HG03439 (cell line): ENCODE measurements at regions not wholly inside any gene's neighbourhood (a gene's known extent, or its start where the extent isn't known, plus 50 kb on each side); places are given as distances from the start of the nearest gene placed in this dataset.
"Not testable (repeated sequence)": the region's sequence is repeated elsewhere in the genome, so short reads cannot be mapped to it uniquely, and the experiment has no call there.

Experiments
- ATAC-seq: cut with Tn5 transposase; IDR thresholded peaks from one replicate; pipeline ENCODE4 v1.9.1; 2021; ENCODE audit warnings: mild to moderate bottlenecking, moderate library complexity; ENCODE audit not compliant: unreplicated experiment

- ATAC-seq = no peak
Observed at GRCh38 chr2:236979664-236980063, 106.0 kb upstream of the COPS8 start.

- no peak for ATAC-seq
Observed at GRCh38 chr2:236980961-236981360, 104.7 kb upstream of the COPS8 start.

- ATAC-seq = no peak
Observed at GRCh38 chr2:236981701-236982485, 103.8 kb upstream of the COPS8 start.

DNA sequence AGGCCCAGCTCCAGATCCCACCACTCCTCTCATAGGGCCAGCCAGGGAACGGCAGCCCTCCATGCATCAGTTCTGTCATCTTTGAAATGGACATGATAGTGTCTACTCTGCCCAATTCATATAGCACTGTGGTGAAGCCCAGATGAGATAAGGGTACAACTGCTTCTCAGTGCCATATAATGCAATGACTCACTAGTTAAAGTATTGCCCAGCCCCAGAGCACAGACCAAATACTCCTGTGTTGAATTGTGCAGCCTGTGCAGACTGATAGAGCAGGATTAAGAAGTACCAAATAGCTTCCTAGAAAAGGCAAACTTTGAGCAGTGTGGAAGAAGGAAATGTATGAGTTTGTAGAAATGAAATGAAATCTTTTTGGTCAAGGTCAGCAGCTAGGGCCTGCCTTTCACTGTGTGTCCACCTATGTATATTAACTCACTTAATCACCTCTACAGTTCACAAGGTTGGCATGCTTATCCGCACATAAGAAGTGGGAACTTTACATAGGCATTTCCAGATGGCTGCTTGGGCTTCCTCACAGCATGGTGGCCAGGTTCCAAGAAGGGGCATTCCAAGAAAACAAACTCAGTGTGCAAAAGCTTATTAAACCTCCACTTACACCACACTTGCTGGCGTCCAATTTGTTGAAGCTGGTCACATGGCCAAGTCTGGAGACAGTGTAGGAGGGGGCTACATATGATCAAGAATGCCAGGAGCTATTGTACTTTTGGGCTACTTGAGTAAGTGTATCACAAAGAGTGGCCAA lies 102.8 kb upstream of the COPS8 start:
- no peak for ATAC-seq

- ATAC-seq = no peak
Observed at GRCh38 chr2:236984046-236984445, 101.6 kb upstream of the COPS8 start.

- ATAC-seq = no peak
Observed at GRCh38 chr2:236985761-236986339, 99.8 kb upstream of the COPS8 start.

GRCh38 chr2:236986524-236987330 lies 99.0 kb upstream of the COPS8 start:
- no peak for ATAC-seq

DNA sequence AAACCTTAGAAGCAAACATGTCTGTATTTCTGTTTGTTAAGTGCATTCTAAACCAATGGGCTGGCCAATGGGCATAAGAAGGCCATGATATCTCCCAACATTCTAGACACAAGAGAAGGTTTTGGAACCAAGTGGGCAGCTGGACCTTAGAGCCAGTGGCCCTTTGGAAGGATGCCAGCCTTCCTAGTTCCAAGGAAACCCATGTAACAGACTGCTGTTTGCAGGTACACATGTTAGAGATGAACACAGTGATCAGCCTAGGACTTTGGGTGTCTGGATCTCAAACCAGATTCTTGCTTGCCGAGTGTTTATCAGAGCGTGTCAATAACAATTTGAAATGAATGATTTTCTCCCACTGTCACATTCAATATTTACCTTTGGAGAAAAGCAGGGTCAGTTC lies 97.5 kb upstream of the COPS8 start:
- ATAC-seq = no peak

GRCh38 chr2:236988690-236989624 lies 96.7 kb upstream of the COPS8 start:
- no peak for ATAC-seq

DNA sequence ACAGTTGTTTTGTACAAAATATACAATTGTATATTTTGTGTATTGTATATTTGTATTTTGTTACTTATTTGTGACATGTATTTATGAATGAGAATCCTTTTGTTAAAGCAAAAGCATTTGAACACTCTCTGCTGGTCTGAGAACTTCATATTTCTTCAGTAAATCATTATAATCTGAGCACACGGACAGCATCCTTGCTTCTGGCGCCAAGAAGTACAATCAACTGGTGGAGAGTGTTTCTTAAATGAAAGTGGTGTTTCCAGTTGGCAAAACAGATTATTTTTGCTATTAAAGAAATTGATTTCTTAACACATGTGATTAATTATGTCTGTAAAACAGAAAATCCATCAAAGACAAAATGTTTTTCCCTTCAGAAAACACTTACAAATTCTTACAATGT lies 95.1 kb upstream of the COPS8 start:
- no peak for ATAC-seq

DNA sequence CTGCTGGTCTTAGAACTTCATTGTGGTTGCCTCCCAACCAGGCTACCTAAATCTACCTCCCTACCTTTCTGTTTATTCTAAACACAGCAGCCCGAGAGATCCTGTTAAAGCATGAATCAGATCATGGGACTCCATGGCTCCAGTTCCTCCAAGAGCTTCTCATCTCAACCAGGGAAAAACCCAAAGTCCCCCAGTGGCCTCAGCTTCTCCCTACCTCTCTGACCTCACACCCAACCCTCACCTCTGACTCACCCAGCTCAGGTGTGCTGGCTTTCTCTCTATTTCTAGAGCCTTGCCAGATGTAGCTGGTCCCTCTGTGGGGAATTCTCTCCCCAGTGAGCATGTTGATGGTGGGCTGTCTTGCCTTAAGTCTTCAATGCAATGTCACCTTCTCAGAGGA lies 93.8 kb upstream of the COPS8 start:
- ATAC-seq = no peak

- ATAC-seq = no peak
Observed at GRCh38 chr2:236993286-236993685, 92.4 kb upstream of the COPS8 start.

- no peak for ATAC-seq
Observed at GRCh38 chr2:236994361-236994760, 91.3 kb upstream of the COPS8 start.

- no peak for ATAC-seq
Observed at GRCh38 chr2:236997069-236997715, 88.5 kb upstream of the COPS8 start.

- no peak for ATAC-seq
Observed at GRCh38 chr2:236998236-236998635, 87.5 kb upstream of the COPS8 start.

DNA sequence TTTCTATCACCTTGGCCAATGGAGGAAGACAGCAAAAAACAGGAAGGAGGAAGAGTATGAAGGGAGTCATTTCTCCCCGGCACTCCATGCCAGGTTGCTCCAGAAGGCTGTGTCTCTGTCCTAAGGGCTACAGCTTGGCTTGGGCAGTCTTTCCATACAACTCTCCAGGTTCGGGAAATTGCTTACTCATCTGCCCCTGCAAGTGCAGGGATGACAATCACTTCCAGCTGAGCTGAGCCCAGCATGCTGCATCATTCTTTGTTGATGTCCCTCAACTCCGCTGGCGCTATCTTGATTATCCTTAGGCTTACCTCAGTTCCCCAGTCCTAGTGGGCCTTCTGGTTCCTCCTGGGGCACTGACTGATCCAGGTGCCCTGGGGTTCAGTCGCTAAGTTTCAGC lies 86.9 kb upstream of the COPS8 start:
- ATAC-seq = no peak

DNA sequence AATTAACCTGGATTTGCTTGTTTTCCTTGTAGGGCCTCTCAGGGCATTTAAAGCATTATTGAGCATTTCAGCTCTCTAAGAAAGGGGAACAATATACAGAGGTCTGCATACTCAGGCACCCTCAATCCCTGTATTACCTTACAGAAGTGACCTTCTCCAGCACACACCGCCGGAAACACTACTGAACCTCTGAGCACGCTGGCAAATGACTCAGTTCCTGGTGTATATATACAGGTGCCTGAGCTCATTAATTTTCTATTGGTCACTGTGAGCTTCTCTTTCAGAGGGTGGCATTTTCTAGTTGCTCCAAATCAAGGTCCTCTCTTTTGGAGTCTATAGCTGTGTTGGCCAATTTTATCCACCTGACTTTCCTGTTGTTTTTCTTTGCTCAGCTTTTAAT lies 85.2 kb upstream of the COPS8 start:
- ATAC-seq = no peak

DNA sequence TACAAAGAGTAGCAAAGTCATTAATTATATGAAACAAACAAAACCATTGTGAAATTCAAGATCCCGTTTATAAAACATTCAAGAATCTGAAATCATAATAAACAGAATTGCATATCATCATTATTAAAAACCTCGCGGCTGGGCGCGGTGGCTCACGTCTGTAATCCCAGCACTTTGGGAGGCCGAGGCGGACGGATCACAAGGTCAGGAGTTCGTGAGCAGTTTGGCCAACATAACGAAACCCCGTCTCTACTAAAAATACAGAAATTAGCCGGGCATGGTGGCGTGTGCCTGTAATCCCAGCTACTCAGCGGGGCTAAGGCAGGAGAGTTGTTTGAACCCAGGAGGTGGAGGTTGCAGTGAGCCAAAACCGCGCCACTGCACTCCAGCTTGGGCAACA lies 80.3 kb upstream of the COPS8 start:
- not testable (repeated sequence) for ATAC-seq

DNA sequence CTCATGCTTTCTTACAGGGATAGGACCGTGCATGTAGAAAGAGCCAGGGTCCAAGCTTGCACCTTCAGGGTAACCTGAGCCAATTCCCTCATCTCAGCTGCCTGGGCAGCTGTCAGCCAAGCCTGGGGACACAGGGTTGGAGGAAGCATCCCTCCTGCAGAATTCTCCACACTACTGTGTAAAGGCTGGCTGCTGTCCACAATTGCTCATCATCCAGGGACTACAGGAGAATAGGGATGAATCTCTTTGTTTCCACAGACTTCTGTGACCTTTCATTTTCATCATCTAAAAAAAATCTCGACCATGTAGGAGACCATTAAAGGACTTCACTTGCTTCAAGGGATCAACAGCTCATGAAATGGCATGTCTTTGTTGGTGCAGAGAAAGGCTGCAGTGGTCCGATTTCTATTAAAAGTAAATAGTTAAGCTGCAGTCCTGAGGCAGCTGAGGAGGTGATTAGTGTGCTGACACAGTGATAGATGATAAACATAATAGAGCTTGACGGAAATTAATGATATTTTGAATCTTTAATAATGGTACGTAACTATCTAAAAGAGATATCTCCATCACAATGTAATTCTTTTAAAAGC lies 74.4 kb upstream of the COPS8 start:
- no peak for ATAC-seq
